ENCODE measurements at regions not wholly inside any gene's neighbourhood (a gene's known extent, or its start where the extent isn't known, plus 50 kb on each side); places are given as distances from the start of the nearest gene placed in this dataset.

DNA sequence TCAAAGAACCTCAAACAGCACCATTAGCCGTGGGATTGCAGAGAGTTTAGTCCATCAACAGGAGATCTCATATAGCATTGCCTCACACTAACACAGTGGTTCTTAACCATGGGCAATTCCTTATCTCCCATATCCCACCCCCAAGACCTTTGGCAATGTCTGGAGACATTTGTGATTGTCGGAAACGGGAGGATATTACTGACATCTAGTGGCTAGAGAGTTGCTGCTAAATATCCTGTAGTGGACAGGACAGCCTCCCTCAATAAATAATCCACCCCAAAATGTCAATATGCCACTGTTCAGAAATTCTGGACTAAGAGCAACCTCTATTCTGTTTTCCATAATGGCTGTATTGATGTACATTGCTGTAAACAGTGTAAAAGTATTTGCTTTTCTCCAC lies 210.1 kb upstream of the CCN2 start:
- TF ChIP-seq, protein P1, sequence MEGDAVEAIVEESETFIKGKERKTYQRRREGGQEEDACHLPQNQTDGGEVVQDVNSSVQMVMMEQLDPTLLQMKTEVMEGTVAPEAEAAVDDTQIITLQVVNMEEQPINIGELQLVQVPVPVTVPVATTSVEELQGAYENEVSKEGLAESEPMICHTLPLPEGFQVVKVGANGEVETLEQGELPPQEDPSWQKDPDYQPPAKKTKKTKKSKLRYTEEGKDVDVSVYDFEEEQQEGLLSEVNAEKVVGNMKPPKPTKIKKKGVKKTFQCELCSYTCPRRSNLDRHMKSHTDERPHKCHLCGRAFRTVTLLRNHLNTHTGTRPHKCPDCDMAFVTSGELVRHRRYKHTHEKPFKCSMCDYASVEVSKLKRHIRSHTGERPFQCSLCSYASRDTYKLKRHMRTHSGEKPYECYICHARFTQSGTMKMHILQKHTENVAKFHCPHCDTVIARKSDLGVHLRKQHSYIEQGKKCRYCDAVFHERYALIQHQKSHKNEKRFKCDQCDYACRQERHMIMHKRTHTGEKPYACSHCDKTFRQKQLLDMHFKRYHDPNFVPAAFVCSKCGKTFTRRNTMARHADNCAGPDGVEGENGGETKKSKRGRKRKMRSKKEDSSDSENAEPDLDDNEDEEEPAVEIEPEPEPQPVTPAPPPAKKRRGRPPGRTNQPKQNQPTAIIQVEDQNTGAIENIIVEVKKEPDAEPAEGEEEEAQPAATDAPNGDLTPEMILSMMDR (IDR thresholded peaks at IDR 0.05) = peak in 3 of 4 experiments; percentile 33 to 46 (median 35)
- TF ChIP-seq POLR2A (IDR thresholded peaks at IDR 0.05) (no peak), POLR2AphosphoS5 (IDR thresholded peaks at IDR 0.05) (no peak)

Data from prostate gland (tissue), 2 donors.